CD4-positive, alpha-beta memory T cell (primary cell): ENCODE measurements at regions not wholly inside any gene's neighbourhood (a gene's known extent, or its start where the extent isn't known, plus 50 kb on each side); places are given as distances from the start of the nearest gene placed in this dataset.

Source experiments
- CTCF ChIA-PET: fragments of 350-600 bp; sonication (Branson Sonifier 250); formaldehyde crosslinking; loops from one replicate; lab custom pipeline; 2021; ENCODE audit warnings: inconsistent platforms; ENCODE audit not compliant: partially characterized antibody; lab: Charles Lee
- POLR2A ChIA-PET: fragments of 350-600 bp; sonication (Branson Sonifier 250); formaldehyde crosslinking; loops from one replicate; lab custom pipeline; 2021; ENCODE audit not compliant: partially characterized antibody; lab: Charles Lee
- DNase-seq, 5 donors: peaks; one replicate each; pipeline versions ENCODE4 v3.0.0 to v3.0.0-alpha.2; 2020 to 2022; ENCODE audit warnings: mixed read lengths in 1 of 5
- H3K27ac ChIP-seq: one replicate; pipeline ENCODE4 v1.7.0; 2013; ENCODE audit warnings: low read depth, low read length
- H3K27me3 ChIP-seq: 2 replicates; pipeline ENCODE4 v1.7.0; 2013; ENCODE audit warnings: mild to moderate bottlenecking, low read length, moderate library complexity; ENCODE audit not compliant: insufficient read depth
- H3K36me3 ChIP-seq: 2 replicates; pipeline ENCODE4 v1.7.0; 2013; ENCODE audit warnings: mild to moderate bottlenecking, low read length, moderate library complexity; ENCODE audit not compliant: insufficient read depth
- H3K4me1 ChIP-seq: 2 replicates; pipeline ENCODE4 v1.7.0; 2013; ENCODE audit warnings: mild to moderate bottlenecking, low read length, moderate library complexity; ENCODE audit not compliant: insufficient read depth
- H3K4me3 ChIP-seq, 2 donors: one replicate each; pipeline ENCODE4 v1.7.0; 2013; ENCODE audit warnings: low read length in 2 of 2, mild to moderate bottlenecking in 1 of 2
- H3K9me3 ChIP-seq, 2 donors: one replicate each; pipeline ENCODE4 v1.7.0; 2013; ENCODE audit warnings: low read length in 2 of 2, control low read depth in 1 of 2; ENCODE audit not compliant: control insufficient read depth in 1 of 2
- H3K27ac Mint-ChIP-seq, 7 donors: one replicate each; pipeline ENCODE4 v1.8.0; 2020 to 2021; ENCODE audit warnings: mixed read lengths in 7 of 7, mild to moderate bottlenecking in 6 of 7, inconsistent platforms in 3 of 7, moderate library complexity in 3 of 7
- H3K27me3 Mint-ChIP-seq, 2 donors: one replicate each; pipeline ENCODE4 v1.8.0; 2020 to 2021; ENCODE audit warnings: mixed read lengths in 2 of 2
- H3K36me3 Mint-ChIP-seq, 2 donors: one replicate each; pipeline ENCODE4 v1.8.0; 2020 to 2021; ENCODE audit warnings: mixed read lengths in 2 of 2, inconsistent platforms in 1 of 2, mild to moderate bottlenecking in 1 of 2
- H3K4me1 Mint-ChIP-seq, 4 donors: one replicate each; pipeline ENCODE4 v1.8.0; 2020 to 2021; ENCODE audit warnings: mixed read lengths in 4 of 4, mild to moderate bottlenecking in 1 of 4
- H3K4me3 Mint-ChIP-seq, 8 donors: one replicate each; pipeline ENCODE4 v1.8.0; 2020 to 2021; ENCODE audit warnings: mixed read lengths in 8 of 8, mild to moderate bottlenecking in 7 of 8, moderate library complexity in 6 of 8, inconsistent platforms in 3 of 8
- H3K9me3 Mint-ChIP-seq, 8 donors: one replicate each; pipeline ENCODE4 v1.8.0; 2020 to 2021; ENCODE audit warnings: mixed read lengths in 8 of 8, mild to moderate bottlenecking in 5 of 8, inconsistent platforms in 3 of 8, moderate library complexity in 1 of 8
- intact Hi-C: fragments of 100-400 bp; cut with micrococcal nuclease; formaldehyde crosslinking; loops from one replicate; pipeline ENCODE4 v1.15.1; 2023

DNA sequence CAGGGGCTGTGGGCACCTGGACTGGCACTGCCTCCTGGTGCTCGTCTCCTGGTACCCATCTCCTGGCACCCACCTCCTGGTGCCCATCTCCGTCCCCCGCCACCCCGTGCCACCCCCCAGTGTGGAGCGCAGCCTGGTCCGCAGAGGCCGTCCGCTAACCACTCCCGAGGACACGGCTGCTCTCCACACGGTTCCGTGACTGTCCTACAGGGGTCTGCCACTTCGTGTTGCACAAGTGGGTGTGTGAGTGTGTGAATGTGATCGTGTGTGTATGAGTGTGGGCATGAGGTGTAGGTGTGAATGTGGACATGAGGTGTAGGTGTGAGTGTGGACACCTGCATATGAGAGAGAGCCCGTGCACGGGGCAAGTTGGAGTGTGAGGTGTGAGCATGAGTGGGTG is 119.4 kb upstream of the HS6ST1 start:
- no peak for DNase-seq
- Mint-ChIP-seq H3K27ac (no peak overlapping the region), H3K4me3 (no peak overlapping the region), H3K4me1 (peaks cover 0 to 4% (median 0%) of the 10 kb centered on the region in 4 donors), H3K9me3 (no peaks in the 10 kb centered on the region), H3K36me3 (no peaks in the 10 kb centered on the region), H3K27me3 (peaks cover 5 to 14% of the 10 kb centered on the region in 2 donors)
- H3K27ac ChIP-seq = no peak overlapping the region
- intact Hi-C loops = no loop called here
- ChIA-PET CTCF (no interaction called here), POLR2A (no interaction called here)
- no peaks in the 10 kb centered on the region for H3K27me3 ChIP-seq
- H3K36me3 ChIP-seq = no peaks in the 10 kb centered on the region
- no peaks in the 10 kb centered on the region for H3K4me1 ChIP-seq
- H3K9me3 ChIP-seq = no peaks in the 10 kb centered on the region
- H3K4me3 ChIP-seq = no peak overlapping the region

DNA sequence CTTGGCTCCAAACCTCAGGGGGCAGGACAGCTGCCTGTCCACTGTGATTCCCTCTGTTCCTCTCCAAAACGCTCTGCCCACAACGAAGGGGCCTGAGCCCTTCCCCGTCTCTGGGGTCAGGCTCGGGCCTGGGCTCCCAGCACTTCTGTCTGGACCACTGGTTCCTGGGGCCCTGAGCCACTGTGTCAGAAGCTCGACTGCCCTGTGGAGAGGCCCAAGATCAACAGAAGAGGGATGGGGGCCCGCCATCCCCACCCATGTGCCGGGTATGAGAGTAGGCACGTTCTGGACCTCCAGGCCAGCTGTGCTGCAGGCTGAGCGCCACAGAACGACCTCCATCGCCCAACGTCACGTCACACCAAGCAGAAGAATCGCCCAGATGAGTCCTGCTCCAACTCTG is 119.9 kb upstream of the HS6ST1 start:
- Histone ChIP-seq H3K4me3 (no peak overlapping the region), H3K4me1 (no peaks in the 10 kb centered on the region), H3K9me3 (no peaks in the 10 kb centered on the region), H3K27ac (no peak overlapping the region), H3K36me3 (no peaks in the 10 kb centered on the region), H3K27me3 (no peaks in the 10 kb centered on the region)
- Mint-ChIP-seq H3K27ac (no peak overlapping the region), H3K27me3 (peaks cover 5 to 14% of the 10 kb centered on the region in 2 donors), H3K4me1 (peaks cover 0 to 4% (median 0%) of the 10 kb centered on the region in 4 donors), H3K9me3 (no peaks in the 10 kb centered on the region), H3K4me3 (no peak overlapping the region), H3K36me3 (no peaks in the 10 kb centered on the region)
- no peak for DNase-seq
- intact Hi-C loops = no loop called here
- POLR2A ChIA-PET = no interaction called here
- CTCF ChIA-PET = no interaction called here

DNA sequence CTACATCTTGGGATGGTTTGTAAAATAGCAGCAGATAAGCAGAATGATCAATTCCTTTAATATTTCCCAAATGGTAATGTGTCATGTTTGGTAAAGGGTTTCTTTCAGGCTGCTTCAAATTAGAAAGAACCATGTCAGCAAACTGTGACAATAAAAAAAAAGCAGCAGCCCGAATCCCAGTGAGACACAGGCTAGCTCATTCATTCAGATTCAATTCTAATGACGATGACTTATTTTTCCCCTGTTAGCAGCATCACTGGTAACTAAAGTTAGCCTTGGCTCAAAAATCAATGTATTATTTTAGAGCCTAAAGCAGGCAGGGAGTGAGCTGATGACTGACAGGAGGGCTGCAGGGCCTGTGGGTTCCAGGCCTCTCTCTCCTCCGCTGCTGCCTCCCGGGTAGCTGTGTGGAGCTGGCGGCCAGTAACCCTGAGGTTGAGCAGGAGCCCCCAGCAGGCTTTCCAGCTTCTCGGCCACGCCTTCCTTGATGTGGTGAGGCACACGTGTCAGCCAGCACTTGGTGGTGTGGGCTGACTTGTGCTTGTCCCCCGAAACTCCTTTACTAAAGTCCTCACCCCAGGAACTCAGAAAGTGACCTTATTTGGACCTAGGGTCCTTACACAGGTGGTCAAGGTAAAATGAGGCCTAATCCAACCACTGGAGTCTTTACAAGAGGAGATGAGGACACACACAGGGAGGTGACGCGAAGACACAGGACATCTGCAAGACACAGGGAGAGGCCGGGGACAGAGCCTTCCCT is 120.5 kb upstream of the HS6ST1 start:
- no peak for DNase-seq
- Mint-ChIP-seq H3K9me3 (no peaks in the 10 kb centered on the region), H3K4me1 (peaks cover 0 to 4% (median 0%) of the 10 kb centered on the region in 4 donors), H3K27me3 (peaks cover 5 to 14% of the 10 kb centered on the region in 2 donors), H3K36me3 (no peaks in the 10 kb centered on the region), H3K27ac (no peak overlapping the region), H3K4me3 (no peak overlapping the region)
- Histone ChIP-seq H3K4me3 (no peak overlapping the region), H3K27me3 (no peaks in the 10 kb centered on the region), H3K9me3 (no peaks in the 10 kb centered on the region), H3K27ac (no peak overlapping the region), H3K4me1 (no peaks in the 10 kb centered on the region), H3K36me3 (no peaks in the 10 kb centered on the region)
- ChIA-PET CTCF (no interaction called here), POLR2A (interaction anchor here (0.7 kb wide), 1 partner anchor 1176 kb away, joined by 3 read pairs; no protein-coding TSS in a partner anchor)
- intact Hi-C loops = no loop called here

DNA sequence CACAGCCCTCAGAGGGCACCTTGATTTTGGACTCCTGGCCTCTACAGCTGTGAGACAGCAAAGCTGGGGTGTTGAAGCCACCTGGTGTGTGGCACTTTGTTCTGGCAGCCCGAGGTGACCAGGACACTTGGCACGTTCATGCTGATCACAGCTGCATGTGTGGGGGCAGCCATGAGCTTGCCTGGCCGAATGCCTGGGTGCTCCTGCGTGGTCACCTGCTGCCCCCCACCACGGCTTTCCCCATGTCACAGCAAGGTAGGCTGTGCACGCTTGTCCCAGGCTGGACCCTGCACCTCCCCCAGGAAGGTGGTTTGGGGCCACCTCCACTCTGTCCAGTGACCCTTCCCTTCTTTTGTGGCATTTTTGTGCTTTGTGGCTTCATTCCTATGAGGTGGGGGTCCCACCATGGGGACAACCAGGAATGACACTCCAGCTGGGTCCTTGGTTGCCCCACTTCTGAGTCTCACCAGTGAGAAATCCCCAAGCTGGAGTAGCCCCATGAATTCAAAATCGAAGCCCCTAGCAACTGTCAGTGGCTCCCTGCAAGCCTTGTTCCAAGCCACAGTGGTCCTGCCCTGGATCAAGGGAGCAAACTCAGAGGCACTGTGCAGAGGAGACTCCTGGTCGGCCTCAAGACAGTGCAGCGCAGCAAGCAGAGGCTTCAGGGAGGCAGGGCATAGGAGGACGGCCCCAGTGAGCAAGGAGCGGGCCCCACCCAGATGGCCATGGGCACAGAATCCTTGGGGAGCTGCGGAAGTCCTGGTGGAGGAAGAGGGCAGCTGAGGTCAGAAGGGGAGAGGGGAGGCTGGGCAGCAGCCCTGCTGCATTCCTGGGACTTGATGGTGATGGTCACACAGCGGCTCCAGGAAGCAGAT is 121.4 kb upstream of the HS6ST1 start:
- Mint-ChIP-seq H3K9me3 (no peaks in the 10 kb centered on the region), H3K36me3 (no peaks in the 10 kb centered on the region), H3K27me3 (peaks cover 2 to 14% of the 10 kb centered on the region in 2 donors), H3K4me1 (peaks cover 0 to 4% (median 0%) of the 10 kb centered on the region in 4 donors), H3K4me3 (no peak overlapping the region), H3K27ac (no peak overlapping the region)
- DNase-seq = no peak
- Histone ChIP-seq H3K4me3 (no peak overlapping the region), H3K27me3 (no peaks in the 10 kb centered on the region), H3K4me1 (no peaks in the 10 kb centered on the region), H3K9me3 (no peaks in the 10 kb centered on the region), H3K27ac (no peak overlapping the region), H3K36me3 (no peaks in the 10 kb centered on the region)
- intact Hi-C loops = no loop called here
- POLR2A ChIA-PET = interaction anchor here (0.7 kb wide), 1 partner anchor 1177 kb away, joined by 3 read pairs; no protein-coding TSS in a partner anchor
- CTCF ChIA-PET = no interaction called here

DNA sequence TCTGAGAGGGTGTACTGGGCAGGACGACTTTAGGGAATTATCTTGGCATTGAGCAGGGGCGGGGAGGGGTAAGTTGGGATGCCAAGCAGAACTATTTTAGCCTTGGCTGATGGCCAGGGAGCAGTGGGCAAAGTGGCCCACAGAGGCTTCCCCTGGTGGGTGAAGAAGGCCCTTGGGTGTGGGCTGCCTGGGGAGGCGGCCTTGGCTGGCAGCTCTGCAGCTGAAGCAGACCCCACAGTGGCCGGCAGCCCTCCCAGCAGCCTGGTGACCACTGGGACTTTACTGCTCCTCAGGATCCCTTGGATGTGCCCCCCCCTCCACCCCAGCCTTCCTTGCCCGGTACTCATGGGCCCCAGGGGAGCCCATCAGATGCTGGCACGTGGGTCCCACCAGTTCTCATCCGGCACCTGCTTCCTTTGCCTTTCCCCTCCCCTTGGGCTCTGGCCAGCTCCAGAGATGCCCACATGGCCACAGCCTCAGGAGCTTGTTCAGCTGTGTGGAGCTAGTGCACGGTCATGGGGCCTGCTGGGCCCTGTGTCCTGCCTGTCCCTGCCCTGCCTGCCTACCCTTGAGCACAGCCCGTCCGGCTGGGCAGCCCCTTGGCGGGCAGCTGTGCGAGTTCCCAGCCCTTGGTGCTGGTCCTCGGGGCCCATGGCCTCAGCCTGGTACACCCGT is 122.1 kb upstream of the HS6ST1 start:
- no peak overlapping the region for H3K27ac ChIP-seq
- no peaks in the 10 kb centered on the region for H3K36me3 Mint-ChIP-seq
- H3K36me3 ChIP-seq = no peaks in the 10 kb centered on the region
- H3K4me1 ChIP-seq = no peaks in the 10 kb centered on the region
- CTCF ChIA-PET = no interaction called here
- no peak overlapping the region for H3K4me3 Mint-ChIP-seq
- H3K27me3 Mint-ChIP-seq = peaks cover under 1 to 12% of the 10 kb centered on the region in 2 donors
- no peak overlapping the region for H3K4me3 ChIP-seq
- H3K4me1 Mint-ChIP-seq = no peaks in the 10 kb centered on the region
- DNase-seq = no peak
- POLR2A ChIA-PET = no interaction called here
- H3K9me3 Mint-ChIP-seq = no peaks in the 10 kb centered on the region
- H3K27ac Mint-ChIP-seq = no peak overlapping the region
- no peaks in the 10 kb centered on the region for H3K9me3 ChIP-seq
- intact Hi-C loops = no loop called here
- no peaks in the 10 kb centered on the region for H3K27me3 ChIP-seq

DNA sequence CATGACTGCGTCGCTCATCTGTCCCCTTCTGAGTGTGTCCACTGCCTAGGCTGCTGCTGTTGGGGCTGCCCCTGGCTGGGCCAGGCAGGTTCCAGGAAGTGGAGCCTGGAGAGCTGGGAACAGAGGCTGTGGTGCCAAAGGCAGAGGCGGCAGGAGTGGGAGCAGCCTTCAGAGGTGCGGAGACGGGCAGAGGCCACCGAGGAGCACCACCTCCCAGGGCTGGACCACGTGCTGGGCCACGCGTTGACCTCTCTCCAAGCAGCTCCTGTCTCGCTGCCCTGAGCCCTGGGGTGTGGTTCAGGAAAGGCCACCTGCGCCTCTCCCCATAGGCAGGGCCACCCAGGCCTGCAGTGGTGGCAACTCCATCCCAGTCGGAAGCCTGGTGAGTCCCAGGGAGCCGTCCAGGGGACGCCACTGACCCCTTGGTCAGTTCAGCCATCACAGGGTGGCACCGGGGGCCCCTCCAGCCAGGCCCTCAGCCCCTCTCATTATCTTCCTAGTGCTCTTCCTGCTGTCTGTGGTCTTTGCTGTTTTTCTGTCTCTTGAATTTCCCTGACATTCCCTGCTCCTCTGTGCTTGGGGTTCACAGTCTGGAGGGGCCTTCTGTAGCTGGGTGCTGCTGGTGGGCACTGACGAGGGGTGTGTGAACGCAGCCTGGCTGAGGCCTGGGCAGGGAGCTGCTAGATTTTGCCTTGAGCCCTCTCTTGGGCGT is 122.8 kb upstream of the HS6ST1 start:
- no peak overlapping the region for H3K4me3 ChIP-seq
- intact Hi-C loops = no loop called here
- Mint-ChIP-seq H3K4me3 (no peak overlapping the region), H3K27me3 (peaks cover 0 to 9% of the 10 kb centered on the region in 2 donors), H3K36me3 (no peaks in the 10 kb centered on the region), H3K9me3 (no peaks in the 10 kb centered on the region), H3K27ac (no peak overlapping the region), H3K4me1 (no peaks in the 10 kb centered on the region)
- no peaks in the 10 kb centered on the region for H3K27me3 ChIP-seq
- no peaks in the 10 kb centered on the region for H3K4me1 ChIP-seq
- DNase-seq = no peak
- H3K36me3 ChIP-seq = no peaks in the 10 kb centered on the region
- H3K27ac ChIP-seq = no peak overlapping the region
- POLR2A ChIA-PET = no interaction called here
- CTCF ChIA-PET = no interaction called here
- no peaks in the 10 kb centered on the region for H3K9me3 ChIP-seq
